Brain microvascular endothelial cell (primary cell): ENCODE measurements at regions not wholly inside any gene's neighbourhood (a gene's known extent, or its start where the extent isn't known, plus 50 kb on each side); places are given as distances from the start of the nearest gene placed in this dataset.
"Not testable (repeated sequence)": the region's sequence is repeated elsewhere in the genome, so short reads cannot be mapped to it uniquely, and the experiment has no call there.

Experiments used
- DNase-seq: peaks from one replicate; pipeline ENCODE4 v3.0.0-alpha.2; 2020
- H3K27ac ChIP-seq: fragments of 250-450 bp; sonication (Bioruptor Pico); 2 replicates; pipeline ENCODE4 v1.5.1; 2020; ENCODE audit warnings: mild to moderate bottlenecking, moderate library complexity
- H3K27me3 ChIP-seq: fragments of 250-450 bp; sonication (Bioruptor Pico); replicated peaks from 2 replicates; pipeline ENCODE4 v1.5.1; 2020; ENCODE audit warnings: mild to moderate bottlenecking
- H3K36me3 ChIP-seq: fragments of 250-450 bp; sonication (Bioruptor Pico); replicated peaks from 2 replicates; pipeline ENCODE4 v1.5.1; 2020; ENCODE audit warnings: mild to moderate bottlenecking
- H3K4me3 ChIP-seq: 2 replicates; pipeline ENCODE4 v1.5.1; 2011; ENCODE audit warnings: low read depth, mild to moderate bottlenecking, control low read depth, low read length, moderate library complexity
- CTCF ChIP-seq: IDR thresholded peaks from 2 replicates; pipeline ENCODE4 v1.5.1; 2011; ENCODE audit warnings: low read depth, mild to moderate bottlenecking, moderate library complexity, low read length, control low read depth, inconsistent platforms; ENCODE audit errors: missing control alignments
- in situ Hi-C: cut with HindIII; loops from 2 replicates; pipeline ENCODE4 v1.10.0; 2017; ENCODE audit warnings: low sequenced_read_pairs, low pct_ligation_motif_present

DNA sequence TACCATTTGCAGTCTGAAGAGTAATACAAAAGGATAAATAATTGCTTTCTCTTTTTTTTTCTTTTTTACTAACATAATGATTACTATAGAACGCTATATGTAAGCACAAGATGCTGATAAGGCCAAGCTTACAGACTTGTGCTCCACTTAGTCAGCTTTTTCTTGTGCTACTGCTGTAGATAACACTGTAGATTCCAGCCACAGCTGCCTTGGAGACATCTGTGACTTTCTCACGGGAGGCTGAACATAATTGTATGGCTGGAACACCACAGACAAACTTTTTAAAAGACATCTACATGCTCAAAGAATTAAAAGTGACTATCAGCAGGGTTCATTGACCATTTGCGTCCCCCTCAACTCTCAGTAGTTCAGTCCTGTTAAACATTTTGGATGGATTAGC, 381.7 kb upstream of the AMOT start:
- Histone ChIP-seq H3K4me3 (no peak overlapping the region), H3K27ac (no peak overlapping the region), H3K36me3 (no peaks in the 10 kb centered on the region), H3K27me3 (no peaks in the 10 kb centered on the region)
- no peak for TF ChIP-seq CTCF
- DNase-seq, result no peak
- in situ Hi-C loops, result no loop called here

DNA sequence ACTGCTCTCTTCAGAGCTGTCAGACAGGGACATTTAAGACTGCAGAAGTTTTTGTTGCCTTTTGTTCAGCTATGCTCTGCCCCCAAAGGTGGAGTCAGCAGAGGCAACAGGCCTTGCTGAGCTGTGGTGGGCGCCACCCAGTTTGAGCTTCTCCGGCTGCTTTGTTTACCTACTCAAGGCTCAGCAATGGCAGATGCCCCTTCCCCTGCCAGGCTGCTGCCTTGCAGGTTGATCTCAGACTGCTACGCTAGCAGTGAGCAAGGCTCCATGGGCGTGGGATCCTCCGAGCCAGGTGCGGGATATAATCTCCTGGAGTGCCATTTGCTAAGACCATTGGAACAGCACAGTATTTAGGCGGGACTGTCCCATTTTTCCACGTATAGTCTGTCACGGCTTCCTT, 371.4 kb upstream of the AMOT start:
- no peak for DNase-seq
- Histone ChIP-seq H3K27me3 (no peaks in the 10 kb centered on the region), H3K36me3 (no peaks in the 10 kb centered on the region), H3K4me3 (no peak overlapping the region), H3K27ac (no peak overlapping the region)
- in situ Hi-C loops, result no loop called here
- no peak for TF ChIP-seq CTCF

DNA sequence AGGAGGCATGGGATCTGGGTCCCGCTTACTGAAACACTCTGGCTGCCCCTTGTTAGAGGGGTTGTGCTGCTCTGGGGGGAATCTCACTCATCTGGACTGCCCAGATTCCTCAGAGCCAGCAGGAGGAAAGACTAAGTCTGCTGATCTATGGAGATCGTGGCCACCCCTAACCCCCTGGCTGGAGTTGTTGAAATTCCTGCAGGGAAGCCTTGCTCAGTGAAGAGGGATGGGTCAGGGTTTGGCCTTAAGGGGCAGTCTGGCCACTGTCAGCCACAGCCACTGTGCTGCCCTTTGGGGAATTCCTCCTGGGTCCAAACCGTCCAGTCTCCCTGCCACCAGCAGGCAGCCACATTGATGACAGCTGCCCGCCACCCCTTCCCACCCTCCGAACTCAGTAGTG, 362.0 kb upstream of the AMOT start:
- no peak for TF ChIP-seq CTCF
- no peak for DNase-seq
- no peak overlapping the region for H3K4me3 ChIP-seq
- H3K36me3 ChIP-seq, result no peaks in the 10 kb centered on the region
- H3K27ac ChIP-seq, result no peak overlapping the region
- H3K27me3 ChIP-seq, result no peaks in the 10 kb centered on the region
- in situ Hi-C loops, result no loop called here

DNA sequence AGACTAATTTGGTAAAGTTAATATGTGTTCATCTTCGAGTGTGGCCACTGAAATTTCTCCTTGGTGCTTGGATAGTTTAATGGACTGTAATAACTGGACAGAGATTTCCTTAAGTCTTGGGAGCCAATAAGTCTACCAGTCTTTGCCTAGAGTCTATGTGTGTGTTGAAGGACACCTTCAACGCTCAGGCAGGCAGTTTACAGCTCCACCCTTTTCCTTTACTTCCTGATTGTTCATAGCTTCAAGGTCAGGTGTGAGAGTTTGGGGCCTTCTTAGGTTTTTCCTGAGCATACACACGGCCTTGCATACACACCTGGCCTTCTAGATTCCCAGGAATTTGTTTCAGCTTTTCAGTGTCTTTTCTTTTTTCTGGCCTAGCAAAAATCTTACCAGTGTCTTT, 355.3 kb upstream of the AMOT start:
- DNase-seq, result no peak
- no peaks in the 10 kb centered on the region for H3K27me3 ChIP-seq
- no peak overlapping the region for H3K4me3 ChIP-seq
- no peak for TF ChIP-seq CTCF
- in situ Hi-C loops, result no loop called here
- H3K36me3 ChIP-seq, result no peaks in the 10 kb centered on the region
- H3K27ac ChIP-seq, result no peak overlapping the region

GRCh38 chrX:113192418-113192817, 351.8 kb upstream of the AMOT start:
- in situ Hi-C loops, result no loop called here
- DNase-seq, result no peak
- H3K27me3 ChIP-seq, result no peaks in the 10 kb centered on the region
- H3K27ac ChIP-seq, result no peak overlapping the region
- H3K36me3 ChIP-seq, result no peaks in the 10 kb centered on the region
- no peak for TF ChIP-seq CTCF
- H3K4me3 ChIP-seq, result no peak overlapping the region

DNA sequence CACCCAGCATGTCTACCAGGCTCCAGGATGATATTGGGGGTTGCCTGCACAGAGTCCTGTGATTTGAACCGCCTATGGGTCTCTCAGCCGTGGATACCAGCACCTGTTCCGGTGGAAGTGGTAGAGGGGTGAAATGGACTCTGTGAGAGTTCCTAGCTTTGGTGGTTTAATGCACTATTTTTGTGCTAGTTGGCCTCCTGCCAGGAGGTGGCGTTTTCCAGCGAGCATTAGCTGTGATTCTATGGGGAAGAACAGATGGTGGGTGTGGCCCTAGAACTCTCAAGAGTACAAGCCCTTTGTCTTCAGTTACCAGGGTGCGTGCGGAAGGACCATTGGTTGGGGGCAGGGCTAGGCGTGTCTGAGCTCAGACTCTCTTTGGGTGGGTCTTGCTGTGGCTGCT, 316.9 kb upstream of the AMOT start:
- Histone ChIP-seq H3K4me3 (no peak overlapping the region), H3K27me3 (no peaks in the 10 kb centered on the region), H3K36me3 (no peaks in the 10 kb centered on the region), H3K27ac (no peak overlapping the region)
- TF ChIP-seq CTCF, result no peak
- in situ Hi-C loops, result no loop called here
- DNase-seq, result no peak

- H3K36me3 ChIP-seq, DNase-seq, H3K27me3 ChIP-seq, H3K4me3 ChIP-seq, in situ Hi-C loops, H3K27ac ChIP-seq: not testable (repeated sequence)
These were observed 313.7 kb upstream of the AMOT start for GRCh38 chrX:113154315-113154714.
